ENCODE measurements at regions not wholly inside any gene's neighbourhood (a gene's known extent, or its start where the extent isn't known, plus 50 kb on each side); places are given as distances from the start of the nearest gene placed in this dataset.

- no peak for ATAC-seq
- Mint-ChIP-seq H3K9me3 (peaks cover 19% of the 10 kb centered on the region), H3K4me1 (no peaks in the 10 kb centered on the region), H3K27me3 (no peaks in the 10 kb centered on the region), H3K4me3 (no peak overlapping the region), H3K36me3 (ENCODE audit: low read depth) (no peaks in the 10 kb centered on the region), H3K27ac (no peak overlapping the region)
- no peak for DNase-seq
Measured at GRCh38 chr11:39236916-39237315, 2222.5 kb downstream of the LRRC4C start.

GRCh38 chr11:39221550-39222138 is 2237.8 kb downstream of the LRRC4C start:
- ATAC-seq (no peak), DNase-seq (no peak)
- Mint-ChIP-seq H3K9me3 (peaks cover 14% of the 10 kb centered on the region), H3K27me3 (no peaks in the 10 kb centered on the region), H3K36me3 (ENCODE audit: low read depth) (no peaks in the 10 kb centered on the region), H3K4me3 (no peak overlapping the region), H3K4me1 (no peaks in the 10 kb centered on the region), H3K27ac (no peak overlapping the region)

DNA sequence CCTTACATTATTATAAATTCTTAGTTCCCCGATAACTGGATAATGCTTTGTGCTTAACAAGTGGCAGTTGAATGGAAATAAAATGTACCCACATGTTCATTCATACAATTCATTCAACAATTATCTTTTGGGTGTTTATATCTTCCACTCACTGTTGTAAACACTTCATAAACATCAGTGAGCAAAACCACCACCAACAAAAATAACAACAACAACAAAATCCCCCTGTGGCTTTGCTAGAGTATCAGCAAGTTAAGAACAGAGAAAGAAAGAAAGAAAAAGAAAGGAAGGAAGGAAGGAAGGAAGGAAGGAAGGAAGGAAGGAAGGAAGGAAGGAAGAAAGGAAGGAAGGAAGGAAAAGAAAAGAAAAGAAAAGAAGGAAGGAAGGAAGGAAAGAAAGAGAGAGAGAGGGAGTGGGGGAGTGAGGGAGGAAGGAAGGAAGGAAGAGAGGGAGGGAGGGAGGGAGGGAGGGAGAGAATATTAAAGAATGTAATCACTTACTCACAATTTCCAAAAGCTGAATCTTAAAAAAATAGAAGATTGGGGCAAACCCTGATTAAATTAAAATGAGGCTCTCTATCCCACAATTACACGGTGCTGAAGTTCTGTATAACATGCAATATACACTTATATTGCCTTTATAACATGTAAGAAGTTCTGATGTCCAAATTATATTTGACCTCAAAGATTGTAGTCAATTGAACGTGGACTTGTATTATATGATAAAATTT is 2238.8 kb downstream of the LRRC4C start:
- Mint-ChIP-seq H3K27me3 (no peaks in the 10 kb centered on the region), H3K4me3 (no peak overlapping the region), H3K36me3 (ENCODE audit: low read depth) (no peaks in the 10 kb centered on the region), H3K4me1 (no peaks in the 10 kb centered on the region), H3K9me3 (peaks cover 14% of the 10 kb centered on the region), H3K27ac (no peak overlapping the region)
- no peak for ATAC-seq
- DNase-seq = no peak

- Mint-ChIP-seq H3K4me1 (no peaks in the 10 kb centered on the region), H3K4me3 (no peak overlapping the region), H3K36me3 (ENCODE audit: low read depth) (no peaks in the 10 kb centered on the region), H3K27me3 (no peaks in the 10 kb centered on the region), H3K27ac (no peak overlapping the region), H3K9me3 (peaks cover 14% of the 10 kb centered on the region)
- DNase-seq (no peak), ATAC-seq (no peak)
Measured at GRCh38 chr11:39220069-39220468, 2239.4 kb downstream of the LRRC4C start.

- no peak for ATAC-seq
- Mint-ChIP-seq H3K9me3 (peaks cover 8% of the 10 kb centered on the region), H3K4me3 (no peak overlapping the region), H3K27me3 (no peaks in the 10 kb centered on the region), H3K4me1 (no peaks in the 10 kb centered on the region), H3K36me3 (ENCODE audit: low read depth) (no peaks in the 10 kb centered on the region), H3K27ac (no peak overlapping the region)
- DNase-seq = no peak
Measured at GRCh38 chr11:39209981-39210380, 2249.5 kb downstream of the LRRC4C start.

- DNase-seq (no peak), ATAC-seq (no peak)
- no peak overlapping the region for H3K27ac Mint-ChIP-seq
- peaks cover 9% of the 10 kb centered on the region for H3K9me3 Mint-ChIP-seq
- H3K36me3 Mint-ChIP-seq (ENCODE audit: low read depth) = no peaks in the 10 kb centered on the region
- no peaks in the 10 kb centered on the region for H3K4me1 Mint-ChIP-seq
- H3K27me3 Mint-ChIP-seq = no peaks in the 10 kb centered on the region
- no peak overlapping the region for H3K4me3 Mint-ChIP-seq
Measured at GRCh38 chr11:39205236-39205995, 2254.0 kb downstream of the LRRC4C start.

GRCh38 chr11:39192671-39193070 is 2266.8 kb downstream of the LRRC4C start:
- no peaks in the 10 kb centered on the region for H3K27me3 Mint-ChIP-seq
- no peaks in the 10 kb centered on the region for H3K4me1 Mint-ChIP-seq
- H3K4me3 Mint-ChIP-seq = no peak overlapping the region
- ATAC-seq (no peak), DNase-seq (no peak)
- no peak overlapping the region for H3K27ac Mint-ChIP-seq
- H3K36me3 Mint-ChIP-seq (ENCODE audit: low read depth) = no peaks in the 10 kb centered on the region
- H3K9me3 Mint-ChIP-seq = peaks cover 3% of the 10 kb centered on the region

DNA sequence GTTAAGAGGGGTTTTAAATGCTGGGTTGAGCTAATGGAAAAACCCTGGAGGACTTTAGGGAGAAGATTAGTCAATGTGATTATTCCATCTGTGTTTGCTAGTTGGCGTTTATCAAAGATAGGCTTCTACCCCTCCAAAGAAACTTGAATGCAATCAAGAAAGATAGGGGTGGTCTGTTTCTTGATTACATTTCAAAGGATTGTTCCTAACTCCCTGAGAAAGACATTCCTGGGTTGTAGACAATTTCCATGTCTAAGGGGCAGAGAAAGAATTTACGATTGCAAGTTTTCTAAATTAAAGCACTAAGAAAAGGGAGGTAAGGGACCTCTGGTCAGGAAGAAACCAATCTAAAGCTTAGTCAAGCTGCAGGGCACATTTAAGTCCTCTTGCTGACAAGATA is 2268.7 kb downstream of the LRRC4C start:
- Mint-ChIP-seq H3K9me3 (peaks cover 7% of the 10 kb centered on the region), H3K27ac (no peak overlapping the region), H3K4me1 (no peaks in the 10 kb centered on the region), H3K27me3 (no peaks in the 10 kb centered on the region), H3K4me3 (no peak overlapping the region), H3K36me3 (ENCODE audit: low read depth) (no peaks in the 10 kb centered on the region)
- no peak for ATAC-seq
- DNase-seq = no peak

DNA sequence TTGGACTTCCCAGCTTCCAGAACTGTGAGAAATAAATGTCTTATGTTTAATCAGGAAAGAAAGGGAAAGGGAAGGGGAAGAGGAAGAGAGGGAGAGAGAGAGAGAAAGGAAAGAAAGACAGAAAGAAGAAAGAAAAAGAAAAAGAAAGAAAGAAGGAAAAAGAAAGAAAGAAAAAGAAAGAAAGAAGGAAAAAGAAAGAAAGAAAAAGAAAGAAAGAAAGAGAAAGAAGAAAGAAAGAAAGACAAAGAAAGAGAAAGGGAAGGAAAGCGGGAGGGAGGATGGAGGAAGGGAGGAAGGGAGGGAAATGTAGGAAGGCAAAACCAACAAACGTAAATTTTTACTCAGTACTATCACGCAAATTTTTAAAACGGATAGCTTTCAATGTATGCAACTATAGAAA is 2281.8 kb downstream of the LRRC4C start:
- ATAC-seq = no peak
- H3K36me3 Mint-ChIP-seq (ENCODE audit: low read depth) = no peaks in the 10 kb centered on the region
- H3K4me1 Mint-ChIP-seq = no peaks in the 10 kb centered on the region
- DNase-seq = no peak
- peaks cover 7% of the 10 kb centered on the region for H3K9me3 Mint-ChIP-seq
- H3K27ac Mint-ChIP-seq = no peak overlapping the region
- no peak overlapping the region for H3K4me3 Mint-ChIP-seq
- no peaks in the 10 kb centered on the region for H3K27me3 Mint-ChIP-seq

GRCh38 chr11:39174965-39175364 is 2284.5 kb downstream of the LRRC4C start:
- H3K4me1 Mint-ChIP-seq = no peaks in the 10 kb centered on the region
- no peak for ATAC-seq
- no peak for DNase-seq
- peaks cover 12% of the 10 kb centered on the region for H3K9me3 Mint-ChIP-seq
- H3K4me3 Mint-ChIP-seq = no peak overlapping the region
- no peak overlapping the region for H3K27ac Mint-ChIP-seq
- H3K36me3 Mint-ChIP-seq (ENCODE audit: low read depth) = no peaks in the 10 kb centered on the region
- H3K27me3 Mint-ChIP-seq = no peaks in the 10 kb centered on the region

DNA sequence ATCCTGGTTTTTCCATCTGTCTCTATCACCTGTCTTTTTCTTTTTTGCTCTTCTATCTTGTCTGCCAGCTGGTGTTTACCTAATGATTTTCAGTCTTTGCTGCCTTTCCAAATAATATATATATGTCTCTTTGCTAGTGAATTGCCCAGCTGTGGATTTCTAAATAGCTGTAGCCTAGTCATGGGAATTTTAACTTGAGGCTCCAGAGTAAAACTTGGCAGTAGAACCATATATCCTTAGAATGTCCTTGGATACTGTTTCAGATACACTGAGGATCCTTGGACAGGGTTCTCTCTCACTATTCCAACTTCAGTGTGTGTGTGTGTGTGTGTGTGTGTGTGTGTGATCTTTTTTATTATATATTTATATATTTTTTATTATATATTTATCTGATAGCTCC is 2285.3 kb downstream of the LRRC4C start:
- no peaks in the 10 kb centered on the region for H3K27me3 Mint-ChIP-seq
- H3K36me3 Mint-ChIP-seq (ENCODE audit: low read depth) = no peaks in the 10 kb centered on the region
- H3K4me3 Mint-ChIP-seq = no peak overlapping the region
- ATAC-seq (no peak), DNase-seq (no peak)
- H3K4me1 Mint-ChIP-seq = no peaks in the 10 kb centered on the region
- H3K9me3 Mint-ChIP-seq = peaks cover 14% of the 10 kb centered on the region
- H3K27ac Mint-ChIP-seq = no peak overlapping the region

GRCh38 chr11:39165021-39165420 is 2294.4 kb downstream of the LRRC4C start:
- H3K27me3 Mint-ChIP-seq = no peaks in the 10 kb centered on the region
- no peak for ATAC-seq
- no peak overlapping the region for H3K27ac Mint-ChIP-seq
- H3K4me1 Mint-ChIP-seq = no peaks in the 10 kb centered on the region
- no peaks in the 10 kb centered on the region for H3K36me3 Mint-ChIP-seq (ENCODE audit: low read depth)
- no peak overlapping the region for H3K4me3 Mint-ChIP-seq
- H3K9me3 Mint-ChIP-seq = peaks cover 7% of the 10 kb centered on the region
- DNase-seq = no peak

DNA sequence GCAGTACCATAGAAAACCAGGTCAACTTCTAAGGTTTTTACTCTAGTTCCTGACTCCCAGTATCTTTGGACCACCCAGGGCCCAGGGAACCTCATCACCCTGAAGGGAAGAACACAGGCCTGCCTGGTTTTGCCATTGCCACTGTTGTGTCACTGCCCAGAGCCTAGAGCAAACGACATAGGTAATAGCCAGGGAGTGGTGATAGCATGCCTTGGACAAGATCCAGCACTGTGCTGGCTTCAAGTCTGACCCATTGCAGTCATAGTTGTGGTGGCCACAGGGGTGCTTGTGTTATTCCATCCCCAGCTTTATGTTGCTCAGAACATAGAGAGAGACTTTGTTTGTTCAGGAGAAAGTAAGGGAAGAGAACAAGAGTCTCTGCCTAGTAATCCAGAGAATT is 2310.2 kb downstream of the LRRC4C start:
- H3K4me1 Mint-ChIP-seq = no peaks in the 10 kb centered on the region
- no peaks in the 10 kb centered on the region for H3K36me3 Mint-ChIP-seq (ENCODE audit: low read depth)
- H3K9me3 Mint-ChIP-seq = peaks cover under 1% of the 10 kb centered on the region
- H3K27me3 Mint-ChIP-seq = no peaks in the 10 kb centered on the region
- no peak for DNase-seq
- H3K4me3 Mint-ChIP-seq = no peak overlapping the region
- no peak overlapping the region for H3K27ac Mint-ChIP-seq
- no peak for ATAC-seq

GRCh38 chr11:39145346-39145745 is 2314.1 kb downstream of the LRRC4C start:
- DNase-seq (no peak), ATAC-seq (no peak)
- Mint-ChIP-seq H3K9me3 (peaks cover 5% of the 10 kb centered on the region), H3K4me1 (no peaks in the 10 kb centered on the region), H3K27me3 (no peaks in the 10 kb centered on the region), H3K27ac (no peak overlapping the region), H3K4me3 (no peak overlapping the region), H3K36me3 (ENCODE audit: low read depth) (no peaks in the 10 kb centered on the region)
